ENCODE measurements at regions not wholly inside any gene's neighbourhood (a gene's known extent, or its start where the extent isn't known, plus 50 kb on each side); places are given as distances from the start of the nearest gene placed in this dataset.

DNA sequence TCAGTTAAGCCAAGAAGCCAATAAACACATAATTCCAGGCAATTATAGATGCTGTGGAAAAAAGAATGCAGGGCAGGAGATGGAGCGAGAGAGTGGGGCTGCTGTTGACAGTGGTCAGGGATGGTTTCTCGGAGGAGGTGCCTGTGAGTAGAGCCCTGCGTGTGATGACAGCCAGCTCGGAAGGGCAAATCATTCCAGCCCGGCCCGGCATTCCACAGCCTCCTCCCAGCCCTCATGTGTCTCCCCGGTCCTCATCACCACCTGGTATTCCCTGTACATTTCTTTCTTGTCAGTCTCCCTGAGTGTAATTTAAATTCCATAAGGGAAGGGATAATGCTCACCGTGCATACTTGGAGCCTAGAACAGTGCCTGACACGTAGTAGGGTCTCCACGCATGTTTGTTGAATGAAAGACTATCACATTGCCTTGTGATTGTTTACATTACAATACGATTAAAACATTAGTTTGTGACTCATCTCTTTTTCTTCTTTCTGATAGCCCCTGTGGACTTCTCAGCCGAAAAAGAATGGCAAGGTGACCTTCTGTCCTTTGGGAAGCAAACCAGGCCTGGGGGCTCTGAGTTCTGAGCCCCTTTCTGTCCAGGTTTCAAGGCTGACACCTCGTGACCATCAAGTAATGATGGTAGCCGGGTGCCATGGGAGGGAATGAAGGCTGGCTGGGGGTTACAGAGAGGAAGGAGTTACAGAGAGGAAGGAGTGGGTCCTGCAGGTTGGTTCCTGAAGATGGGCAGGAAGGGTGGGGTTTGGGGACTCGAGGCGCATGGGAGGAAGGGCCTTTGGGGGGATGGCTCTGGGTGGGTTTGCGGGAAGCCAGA lies 379.5 kb upstream of the SULF2 start:
- DNase-seq, result no peak

DNA sequence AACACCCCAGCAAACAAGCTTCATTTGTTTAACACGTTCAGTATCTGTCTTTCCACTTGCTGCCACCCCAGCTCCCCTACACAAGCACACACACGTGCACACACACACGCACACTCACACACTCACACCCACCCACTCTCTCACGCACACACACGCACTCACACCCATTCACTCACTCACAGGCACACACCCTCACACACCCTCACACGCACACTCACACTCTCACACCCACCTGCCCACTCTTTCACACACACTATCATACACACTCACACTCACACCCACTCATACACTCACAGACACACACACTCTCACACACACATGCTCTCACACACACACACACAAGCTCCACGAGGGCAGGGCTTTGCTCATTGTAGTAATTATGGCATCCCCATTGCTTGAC lies 378.8 kb upstream of the SULF2 start:
- DNase-seq, result no peak

DNA sequence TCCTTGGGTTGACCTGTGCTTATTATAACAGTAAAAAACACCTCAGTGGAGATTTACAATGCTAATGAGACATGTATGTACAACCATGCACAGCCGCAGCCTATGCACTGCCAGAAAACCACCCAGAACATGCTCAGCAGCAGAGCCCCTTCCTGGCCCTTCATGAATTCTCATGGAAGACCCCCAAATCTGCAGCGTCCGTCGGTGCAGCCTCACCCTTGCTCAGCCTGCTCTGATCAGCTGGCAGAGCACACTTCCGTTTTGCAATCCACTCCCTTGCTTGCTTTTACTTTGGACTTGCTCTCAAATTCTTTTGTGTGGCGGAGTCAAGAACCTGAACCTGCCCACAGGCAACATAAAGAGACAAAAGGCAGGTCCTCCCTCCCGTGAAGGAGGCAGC lies 378.2 kb upstream of the SULF2 start:
- no peak for DNase-seq

DNA sequence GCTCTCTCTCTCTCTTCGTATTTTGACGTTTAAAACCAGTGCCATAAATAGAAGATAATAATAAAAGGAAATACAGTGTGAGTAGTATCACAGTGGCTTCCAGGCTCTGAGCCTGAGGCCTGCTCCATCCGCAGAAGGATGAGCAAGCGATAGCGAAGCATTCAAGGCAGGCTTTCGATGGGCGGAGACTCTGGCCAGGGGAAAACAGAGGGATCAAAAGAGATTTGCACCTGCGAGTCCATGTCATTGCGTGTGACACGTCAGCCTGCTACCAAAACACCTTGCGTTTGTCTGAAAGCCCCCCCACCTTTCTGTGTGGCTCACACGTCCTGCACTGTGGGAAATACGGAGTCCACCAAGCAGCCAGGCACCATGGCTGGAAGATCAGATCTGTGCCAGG lies 377.3 kb upstream of the SULF2 start:
- no peak for DNase-seq

DNA sequence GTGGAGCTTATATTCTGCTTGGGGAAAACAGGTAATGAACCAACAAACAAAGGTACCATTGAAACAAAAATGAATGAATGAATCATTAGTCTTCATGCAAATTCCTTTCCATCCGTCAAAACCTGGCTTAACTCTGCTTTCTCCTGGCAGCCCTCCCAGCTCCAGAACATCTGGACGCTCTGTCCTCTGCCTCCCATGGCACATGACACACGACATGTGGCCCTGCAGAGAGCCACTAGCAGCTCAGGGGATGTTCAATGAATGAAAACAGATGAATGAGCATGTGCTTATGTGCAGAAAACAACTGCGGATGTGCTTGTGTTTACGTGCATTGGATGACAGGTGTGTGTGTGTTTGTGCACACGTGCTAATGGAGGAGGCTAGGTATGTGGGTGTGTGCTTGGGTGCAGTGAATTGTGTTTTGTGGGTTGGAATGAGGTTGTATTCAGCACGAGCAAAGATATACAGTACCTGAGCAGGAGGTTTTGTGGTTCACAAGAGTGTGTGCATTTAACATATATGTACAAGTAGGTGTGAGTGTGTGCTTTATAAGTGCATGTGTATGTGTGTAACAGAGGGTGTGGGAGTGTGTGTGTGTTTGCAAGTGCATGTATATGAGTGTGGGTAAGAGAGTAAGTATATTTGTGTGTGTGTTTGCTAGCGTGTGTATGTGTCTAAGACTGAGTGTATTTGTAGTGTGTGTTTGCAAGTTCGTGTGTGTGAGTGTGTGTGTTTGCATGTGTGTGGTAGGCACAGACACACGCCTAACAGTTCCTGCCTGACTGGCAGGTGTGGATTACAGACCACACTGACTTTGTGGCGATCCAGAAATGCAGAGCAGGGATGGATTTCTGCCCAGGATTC lies 374.1 kb upstream of the SULF2 start:
- DNase-seq, result no peak

DNA sequence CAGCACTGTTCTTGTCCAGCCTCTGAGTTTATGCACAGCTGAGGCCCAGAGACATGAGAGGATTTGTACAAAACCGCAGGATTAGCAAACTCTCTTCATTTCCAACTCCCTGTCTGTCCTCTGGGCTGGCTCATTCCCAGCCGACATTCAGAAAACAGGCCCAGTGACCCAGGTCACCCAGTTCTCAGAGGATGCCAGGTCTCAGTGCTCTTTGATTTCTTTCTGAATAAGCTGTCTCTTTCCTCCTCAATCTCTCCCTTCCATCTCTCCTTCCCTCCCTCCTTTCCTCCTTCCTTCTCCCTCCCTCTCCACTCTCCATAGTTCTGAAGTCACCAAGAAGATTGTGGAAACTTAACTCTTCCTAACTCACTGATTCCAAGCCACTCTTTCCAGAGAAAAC lies 372.7 kb upstream of the SULF2 start:
- no peak for DNase-seq

DNA sequence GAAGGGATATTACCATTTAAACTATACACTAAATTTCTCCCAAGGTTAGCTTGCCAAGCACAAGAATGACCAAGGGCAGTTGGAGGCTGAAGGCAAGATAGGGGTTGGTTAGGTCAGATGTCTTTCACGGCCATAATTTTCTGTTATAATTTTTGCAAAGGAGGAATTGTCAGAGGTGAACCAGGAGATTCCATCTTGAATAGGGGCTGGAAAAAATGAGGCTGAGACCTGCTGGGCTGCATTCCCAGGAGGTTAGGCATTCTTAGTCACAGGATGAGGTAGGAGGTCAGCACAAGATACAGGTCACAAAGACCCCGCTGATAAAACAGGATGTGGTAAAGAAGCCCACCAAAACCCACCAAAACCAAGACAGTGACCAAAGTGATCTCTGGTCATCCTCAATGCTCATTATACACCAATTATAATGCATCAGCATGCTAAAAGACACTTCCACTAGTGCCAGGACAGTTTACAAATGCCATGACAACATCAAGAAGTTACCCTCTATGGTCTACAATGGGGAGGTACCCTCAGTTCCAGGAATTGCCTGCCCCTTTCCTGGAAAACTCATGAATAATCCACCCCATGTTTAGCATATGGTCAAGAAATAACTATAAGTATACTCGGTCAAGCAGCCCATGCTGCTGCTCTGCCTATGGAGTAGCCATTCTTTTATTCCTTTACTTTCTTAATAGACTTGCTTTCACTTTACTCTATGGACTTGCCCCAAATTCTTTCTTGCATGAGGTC lies 371.8 kb upstream of the SULF2 start:
- no peak for DNase-seq

DNA sequence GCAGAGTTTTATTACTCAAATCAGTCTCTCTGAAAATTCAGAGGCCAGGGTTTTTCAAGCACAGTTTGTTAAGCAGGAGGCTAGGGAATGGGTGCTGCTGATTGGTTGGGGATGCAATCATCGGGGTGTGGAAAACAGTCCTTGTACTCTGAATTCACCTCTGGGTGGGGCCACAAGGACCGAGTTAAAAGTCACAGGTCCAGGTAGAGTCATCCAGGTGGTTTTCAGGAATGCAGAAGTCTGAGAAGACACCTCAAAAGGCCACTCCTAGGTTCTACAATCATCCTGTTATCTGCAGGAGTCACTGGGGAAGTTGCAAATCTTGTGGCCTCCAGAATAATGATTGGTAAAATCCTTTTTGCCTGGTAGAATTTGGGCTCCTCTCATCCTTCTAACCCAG lies 371.2 kb upstream of the SULF2 start:
- no peak for DNase-seq

DNA sequence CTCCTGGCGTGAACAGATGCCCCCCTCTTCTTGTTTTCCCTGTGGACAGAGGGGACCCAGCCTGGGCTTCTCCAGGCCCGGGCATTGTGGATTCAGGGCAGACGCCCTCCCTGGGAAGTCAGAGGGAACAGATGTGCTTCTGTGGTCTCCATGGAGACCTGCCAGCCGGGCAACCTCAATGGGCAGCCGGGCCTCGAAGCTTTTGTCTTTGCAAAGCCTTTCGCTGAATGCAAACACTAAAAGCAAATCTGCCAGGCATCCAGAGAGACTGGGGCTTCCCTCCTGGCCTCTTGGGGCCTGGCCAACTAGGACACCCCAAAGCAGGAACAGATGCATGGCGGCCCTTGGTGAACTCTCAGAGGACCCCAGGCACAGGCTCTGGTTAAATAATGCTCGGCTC lies 370.0 kb upstream of the SULF2 start:
- no peak for DNase-seq

DNA sequence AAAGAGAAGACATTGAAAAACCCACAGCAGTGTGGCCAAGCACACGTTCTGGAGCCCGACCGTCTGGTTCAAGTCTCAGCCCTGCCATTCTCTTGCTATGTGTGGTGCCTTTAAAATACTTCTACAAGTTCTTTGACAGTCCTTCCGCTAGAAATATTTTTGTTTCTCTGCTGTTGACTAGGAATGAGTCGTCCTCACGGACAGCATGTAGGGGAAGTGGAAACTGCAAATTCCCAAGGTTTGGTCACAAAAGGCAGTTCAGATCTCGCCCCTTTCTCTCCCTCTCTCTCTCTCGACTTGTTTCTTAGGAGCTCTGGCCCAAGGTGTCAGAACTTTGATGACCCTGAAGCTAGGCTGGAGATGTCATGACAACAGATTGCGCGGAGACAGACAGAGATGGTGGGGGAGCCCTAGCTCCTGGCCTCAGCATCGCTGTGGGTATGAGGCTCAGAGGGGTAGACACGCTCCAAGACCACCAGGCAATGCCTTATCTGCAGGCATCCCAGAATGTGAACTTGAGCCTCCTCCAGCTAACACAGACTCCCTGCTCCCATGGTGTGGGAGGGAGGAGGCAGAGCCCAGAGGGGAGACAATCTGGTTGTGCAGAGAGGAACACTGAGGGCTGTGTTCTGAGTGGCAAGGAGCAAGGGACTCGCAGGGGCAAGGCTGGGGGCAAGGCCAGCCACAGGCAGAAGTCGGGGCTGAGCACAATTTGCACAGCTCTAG lies 368.9 kb upstream of the SULF2 start:
- no peak for DNase-seq

DNA sequence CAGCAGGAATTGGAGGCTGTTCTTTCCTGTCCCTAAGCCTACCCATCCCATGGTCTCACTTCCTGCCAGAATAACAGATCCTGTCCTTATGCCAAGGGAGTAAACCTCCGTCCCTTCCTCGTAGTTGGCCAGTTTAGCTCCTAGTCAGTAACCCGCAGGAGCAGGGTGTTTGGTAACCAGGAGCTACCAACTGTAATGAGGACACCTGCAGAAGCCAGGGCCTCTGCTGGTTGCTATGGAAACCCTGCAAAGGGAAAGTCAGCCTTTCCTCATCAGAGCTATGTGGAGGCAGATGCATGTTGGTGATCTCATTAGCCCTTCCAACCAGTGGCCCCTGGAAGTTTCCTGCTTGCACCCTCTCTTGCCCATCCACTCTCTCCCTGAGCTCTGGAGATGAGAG lies 368.2 kb upstream of the SULF2 start:
- no peak for DNase-seq

DNA sequence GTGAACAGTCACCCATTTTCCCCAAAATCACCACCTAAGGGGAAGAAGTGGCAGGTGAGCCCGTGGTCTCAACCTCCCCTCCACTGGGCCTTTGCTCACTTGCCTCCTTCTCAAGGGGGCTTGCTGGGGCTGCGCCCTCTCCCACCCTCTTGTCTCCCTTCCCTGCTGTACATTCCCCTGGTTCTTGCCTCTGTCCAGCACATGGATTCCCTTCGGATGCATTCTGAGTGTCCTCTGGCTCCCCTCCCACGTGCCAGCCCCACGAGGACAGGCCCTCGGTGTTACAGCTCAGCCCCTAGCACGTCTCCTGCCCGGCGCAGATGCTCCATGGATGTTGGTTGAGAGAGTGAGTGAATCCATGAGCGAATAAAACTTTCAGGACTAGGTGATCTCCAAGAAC lies 367.8 kb upstream of the SULF2 start:
- DNase-seq, result no peak

DNA sequence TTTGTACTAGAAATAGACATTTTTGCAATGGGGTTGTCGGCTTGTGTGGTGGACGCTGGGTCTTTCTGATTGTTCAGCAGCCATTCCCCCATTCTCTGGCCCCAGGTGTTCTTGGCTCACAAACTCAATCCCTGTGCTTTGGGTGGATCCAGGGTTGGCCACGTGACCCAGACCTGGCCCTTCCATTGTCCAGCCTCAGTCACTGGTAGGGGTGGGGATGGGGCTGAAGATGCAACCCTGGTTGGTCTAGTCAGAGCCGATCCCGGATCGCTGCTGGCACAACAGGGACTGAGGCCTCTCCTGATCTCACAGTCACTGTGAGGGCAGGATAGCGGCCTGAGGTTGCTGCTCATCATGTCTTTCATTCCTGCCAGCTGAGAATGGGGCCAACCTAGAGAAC lies 365.3 kb upstream of the SULF2 start:
- no peak for DNase-seq

DNA sequence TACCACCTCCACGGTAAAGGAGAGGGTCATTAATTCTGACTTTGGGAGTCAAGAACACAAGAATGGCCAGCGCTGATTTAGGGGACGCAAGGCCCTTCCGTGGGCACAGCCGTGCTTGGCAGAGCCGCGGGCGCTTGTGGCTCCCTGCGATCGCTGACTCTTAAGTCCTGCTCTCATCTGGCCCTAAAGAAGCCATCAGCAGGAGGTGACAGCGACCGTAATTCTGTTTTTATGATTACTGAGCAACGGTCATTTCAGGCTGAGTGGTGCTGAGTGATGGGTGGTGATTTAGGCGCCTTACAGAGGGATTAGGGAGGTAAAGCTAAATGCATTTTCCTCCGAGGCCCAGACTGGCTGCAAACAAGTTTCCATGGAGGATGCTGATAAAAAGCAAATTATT lies 364.6 kb upstream of the SULF2 start:
- DNase-seq, result no peak

DNA sequence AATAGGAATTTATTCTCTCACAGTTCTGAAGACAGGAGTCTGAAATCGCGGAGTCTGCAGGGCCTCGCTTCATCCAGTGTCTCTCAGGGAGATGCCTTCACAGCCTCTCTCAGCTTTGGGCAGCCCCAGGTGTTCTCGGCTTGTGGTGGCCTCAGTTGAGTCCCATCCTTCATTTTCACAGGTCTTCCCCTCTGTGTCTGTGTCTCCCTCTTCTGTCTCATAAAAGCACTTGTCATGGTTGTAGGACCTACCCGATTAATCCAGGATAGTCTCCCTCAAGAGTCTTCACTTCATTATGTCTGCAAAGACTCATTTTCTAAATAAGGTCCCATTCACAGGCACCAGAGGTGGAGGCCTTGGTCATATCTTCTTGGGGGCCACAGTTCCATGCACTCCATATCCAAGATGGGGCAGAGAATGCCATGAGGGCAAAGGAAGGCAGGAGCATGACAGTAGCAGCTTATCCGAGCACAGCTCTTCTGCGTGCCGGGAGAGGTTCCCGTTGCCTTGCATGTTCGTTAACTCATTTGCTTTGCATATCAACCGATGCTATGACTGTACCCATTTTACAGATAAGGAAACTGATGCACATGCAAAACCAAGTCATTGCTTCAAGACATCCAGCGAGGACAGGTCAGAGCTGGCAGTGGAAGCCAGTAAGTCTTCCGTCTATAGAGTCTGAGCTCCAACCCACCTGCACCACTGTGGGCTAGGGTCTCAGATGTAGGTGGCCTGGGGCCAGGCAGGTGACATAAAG lies 363.8 kb upstream of the SULF2 start:
- no peak for DNase-seq

DNA sequence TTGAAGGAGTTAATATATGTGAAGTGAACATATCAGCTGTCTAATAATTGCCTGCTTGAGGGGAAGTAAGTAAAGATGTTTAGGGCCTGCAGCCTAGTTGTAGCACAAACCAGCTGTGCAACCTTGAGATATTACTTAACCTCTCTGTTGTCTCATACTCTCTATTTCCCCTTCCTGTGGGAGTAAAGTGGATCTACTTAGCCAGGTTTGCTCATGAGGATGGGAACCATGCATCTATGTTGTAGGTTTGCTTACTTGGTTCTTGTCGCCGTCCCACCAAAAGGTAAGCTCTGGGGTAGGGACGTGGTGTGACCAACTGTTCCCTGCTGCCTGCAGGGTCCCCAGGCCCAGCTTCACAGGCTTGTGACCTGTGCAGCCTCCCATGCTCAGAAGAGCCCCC lies 362.7 kb upstream of the SULF2 start:
- DNase-seq, result no peak

DNA sequence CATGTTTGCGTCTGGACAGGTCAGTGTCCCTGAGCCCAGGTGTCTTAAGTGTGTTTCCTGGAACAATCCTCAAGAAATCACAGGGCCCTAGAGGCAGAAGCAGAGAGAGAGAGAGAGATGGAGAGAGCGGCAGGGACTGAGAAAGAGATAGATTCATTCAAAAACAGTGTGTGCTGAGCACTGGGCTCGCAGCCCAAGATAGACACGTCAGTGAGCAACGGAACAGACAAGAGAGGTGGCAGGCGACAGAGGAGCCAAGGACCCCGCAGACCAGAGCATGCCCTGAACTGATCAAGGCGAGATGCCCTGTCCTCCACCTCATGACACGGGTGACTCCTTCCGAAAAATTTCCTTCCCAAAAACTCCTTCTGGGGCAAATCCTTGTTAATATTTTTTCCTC lies 362.0 kb upstream of the SULF2 start:
- no peak for DNase-seq

DNA sequence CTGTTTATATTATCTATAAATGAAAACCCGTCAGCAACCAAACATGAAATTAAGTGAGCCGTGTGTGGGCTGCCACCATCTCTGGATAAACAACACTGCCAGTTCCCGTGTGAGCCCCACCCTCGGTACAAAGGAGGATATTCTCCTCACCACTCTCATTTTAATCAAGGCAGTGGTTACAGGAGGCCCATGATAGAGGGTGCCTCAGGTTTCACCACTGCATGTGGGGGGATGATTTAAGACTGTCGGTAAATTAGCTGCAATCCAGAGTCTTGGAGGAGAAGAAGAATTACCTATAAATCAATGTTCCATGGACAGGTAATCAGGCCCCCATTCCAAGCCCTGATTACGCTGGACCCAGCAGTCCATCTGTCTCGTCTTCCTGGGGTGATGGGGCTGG lies 361.6 kb upstream of the SULF2 start:
- no peak for DNase-seq

DNA sequence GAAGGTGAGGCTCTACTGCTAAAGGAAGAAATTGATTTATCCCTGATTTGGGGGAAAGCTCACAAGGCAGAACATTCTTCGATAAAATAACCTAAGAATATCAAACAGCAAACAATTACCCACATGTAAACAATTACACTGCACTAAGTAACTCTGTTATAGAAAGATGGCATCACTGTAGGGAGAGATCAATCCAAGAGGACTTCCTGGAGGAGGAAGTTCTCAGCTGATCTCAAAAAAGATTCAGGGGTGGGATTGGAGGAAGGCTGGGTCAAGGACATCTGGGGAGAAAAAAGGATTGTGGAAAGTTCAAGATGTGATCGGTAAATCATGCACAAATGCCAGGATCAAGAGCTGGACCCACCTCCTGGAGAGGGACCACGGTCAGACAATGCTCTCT lies 361.0 kb upstream of the SULF2 start:
- DNase-seq, result no peak

DNA sequence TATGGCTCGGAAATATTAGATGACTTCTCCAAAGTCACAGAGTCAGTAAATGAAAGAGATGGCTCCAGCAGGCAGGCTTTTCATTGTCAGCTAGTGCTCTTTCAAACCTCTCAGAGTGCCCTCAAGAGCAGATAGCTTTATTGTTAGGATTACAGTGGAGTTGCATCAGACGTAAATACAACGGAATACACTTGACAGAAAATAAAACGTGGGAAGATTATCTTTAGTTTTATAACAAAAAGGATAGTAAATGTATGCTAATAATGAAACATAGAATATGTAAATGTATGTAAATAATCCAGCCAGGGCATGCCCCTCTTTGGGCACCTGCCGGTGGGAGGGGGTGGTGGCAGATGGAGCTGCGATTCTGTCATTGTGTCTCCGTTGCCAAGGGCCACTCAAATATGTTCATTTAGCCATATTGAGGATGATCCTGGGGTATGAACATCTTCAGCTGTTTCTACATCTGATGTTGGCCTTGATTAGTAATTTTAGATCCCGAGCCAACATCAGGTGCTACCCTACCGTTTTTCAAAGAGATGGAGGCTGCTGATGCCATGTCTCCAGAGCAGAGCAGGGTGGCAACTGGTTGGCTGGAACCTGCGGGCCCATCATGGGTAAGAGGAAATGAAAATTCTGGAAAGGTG lies 358.3 kb upstream of the SULF2 start:
- no peak for DNase-seq

DNA sequence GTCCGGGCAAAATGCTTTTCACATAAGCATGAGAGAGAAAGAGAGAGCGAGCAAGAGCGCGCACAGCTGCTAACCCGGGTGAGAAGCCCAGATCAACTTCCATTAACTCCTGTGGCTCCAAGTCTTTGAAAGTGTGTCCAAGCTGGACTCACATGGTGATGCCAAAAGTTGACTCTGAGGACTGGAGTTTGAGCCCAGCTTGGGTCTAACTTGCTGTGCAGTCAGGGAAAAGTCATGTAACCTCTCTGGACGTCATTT lies 357.2 kb upstream of the SULF2 start:
- DNase-seq, result no peak
